HG03558 (cell line): ENCODE measurements at regions not wholly inside any gene's neighbourhood (a gene's known extent, or its start where the extent isn't known, plus 50 kb on each side); places are given as distances from the start of the nearest gene placed in this dataset.
"Not testable (repeated sequence)": the region's sequence is repeated elsewhere in the genome, so short reads cannot be mapped to it uniquely, and the experiment has no call there.

ENCODE experiments used
- ATAC-seq: cut with Tn5 transposase; IDR thresholded peaks from one replicate; pipeline ENCODE4 v1.9.1; 2021; ENCODE audit warnings: moderate number of reproducible peaks; ENCODE audit not compliant: unreplicated experiment; ENCODE audit errors: extremely low read depth

GRCh38 chr5:1656271-1656975 lies 132.7 kb upstream of the LPCAT1 start:
- ATAC-seq = no peak

DNA sequence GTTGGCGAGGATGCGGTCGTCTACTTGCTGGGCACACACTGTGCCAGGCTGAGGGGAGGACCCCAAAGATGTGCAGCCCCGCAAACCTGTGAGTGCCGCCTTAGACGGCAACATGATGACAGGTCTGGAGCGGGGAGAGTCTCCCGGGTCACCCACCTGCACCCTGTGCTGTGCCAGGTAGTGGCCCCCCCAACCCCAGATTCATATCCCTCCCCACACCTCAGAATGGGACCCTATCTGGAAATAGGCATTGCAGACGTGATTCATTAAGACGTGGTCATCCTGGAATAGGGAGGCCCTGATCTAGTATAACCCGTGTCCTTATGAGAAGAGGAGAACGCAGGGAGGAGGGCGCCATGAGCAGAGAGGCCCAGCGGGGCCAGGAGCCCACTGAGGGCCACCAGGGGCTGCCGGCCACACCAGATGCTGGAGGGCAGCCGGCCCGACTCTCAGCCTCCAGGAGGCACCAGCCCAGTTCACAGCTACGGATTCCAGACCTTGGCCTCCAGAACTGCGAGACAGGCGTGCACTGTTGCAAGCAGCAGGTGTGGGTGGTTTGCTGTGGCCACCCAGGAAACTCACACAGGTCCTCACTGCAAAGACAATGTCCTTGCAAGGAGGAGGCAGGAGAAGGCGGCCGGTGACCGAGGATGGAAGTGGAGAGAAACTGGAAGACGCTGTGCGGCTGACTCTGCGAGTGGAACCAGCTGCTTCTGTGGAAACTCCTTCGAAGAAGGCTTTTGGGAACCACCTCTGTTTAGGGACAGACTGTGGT lies 131.9 kb upstream of the LPCAT1 start:
- no peak for ATAC-seq

DNA sequence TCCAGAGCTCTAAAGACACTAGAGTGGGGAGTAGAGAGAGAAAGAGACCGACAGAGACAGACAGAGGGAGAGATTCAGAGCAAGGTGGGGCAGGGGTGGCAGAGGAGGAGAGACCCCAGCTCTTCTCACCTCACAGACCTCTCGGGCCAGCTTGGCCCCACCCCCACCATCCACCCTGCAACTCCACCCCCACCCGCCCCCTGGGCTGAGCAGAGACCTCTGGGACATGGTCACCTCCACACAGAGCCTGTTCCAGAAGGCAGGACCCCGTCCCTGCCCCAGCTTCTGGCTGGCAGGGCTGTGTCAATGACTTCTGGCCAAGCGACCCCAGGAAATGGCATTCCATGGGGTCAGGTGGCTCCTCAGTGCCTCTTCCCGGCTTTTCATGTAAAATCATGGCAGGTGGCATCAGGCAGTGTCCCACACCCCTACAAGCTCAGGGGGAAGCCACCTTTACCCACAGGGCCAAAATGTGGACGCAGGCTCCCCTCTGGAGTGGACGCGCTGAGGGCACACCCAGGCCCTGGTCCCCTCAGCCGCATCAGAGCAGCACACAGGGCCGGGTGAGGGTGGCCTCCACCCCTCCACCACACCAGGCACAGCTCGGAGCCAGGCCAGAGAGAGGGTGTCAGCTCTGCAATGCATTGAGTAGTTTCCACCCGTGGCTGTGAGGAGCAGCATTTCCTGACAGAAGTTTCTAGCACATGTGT lies 131.2 kb upstream of the LPCAT1 start:
- ATAC-seq = no peak

DNA sequence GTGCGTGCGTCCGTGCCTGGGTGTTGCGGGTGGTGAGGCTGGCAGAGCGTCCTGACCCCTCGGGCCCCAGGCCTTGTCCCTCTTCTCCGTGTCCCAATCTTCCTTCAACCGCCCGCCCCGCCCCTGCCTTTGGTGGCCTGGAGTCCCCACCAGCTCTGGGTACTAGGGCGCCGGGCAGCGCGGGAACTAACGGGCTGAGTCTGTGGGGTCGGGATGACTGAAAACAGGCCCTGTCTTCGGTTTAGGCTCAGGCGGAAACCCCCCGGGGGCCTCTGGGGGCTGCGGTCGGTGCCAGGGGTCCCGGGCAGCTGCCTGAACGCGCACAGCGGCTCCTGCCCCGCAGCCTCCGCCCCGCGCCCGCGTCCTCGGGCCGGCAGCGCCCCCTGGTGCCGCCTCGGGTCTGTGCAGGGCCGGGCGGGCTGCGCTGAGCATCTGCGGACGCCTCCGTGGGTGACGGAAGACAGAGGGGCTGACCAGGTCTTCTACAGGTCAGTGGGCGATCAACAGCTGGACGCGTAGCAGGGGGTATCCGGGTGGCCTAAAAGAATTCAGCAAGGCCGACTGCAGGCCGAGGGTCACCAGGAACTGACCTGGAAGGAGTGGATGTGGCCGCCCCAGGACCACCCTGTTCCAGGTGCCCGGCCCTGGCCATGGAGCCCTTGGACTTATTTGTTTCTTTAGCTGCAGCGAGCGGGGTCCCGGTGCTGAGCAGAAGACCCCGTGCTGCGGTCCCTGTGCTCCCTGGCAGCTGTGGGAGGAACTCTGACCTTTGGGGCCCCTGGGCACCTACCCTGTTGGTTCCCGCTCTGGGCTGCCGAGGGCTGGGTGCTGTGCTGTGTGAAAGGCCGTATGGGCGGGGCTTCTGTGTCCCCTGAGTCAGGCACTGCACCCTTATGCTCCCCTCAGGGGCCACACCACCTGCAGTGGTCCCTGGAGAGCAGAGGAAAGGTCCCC lies 130.2 kb upstream of the LPCAT1 start:
- peak; percentile 73 for ATAC-seq

GRCh38 chr5:1652873-1653697 lies 129.3 kb upstream of the LPCAT1 start:
- ATAC-seq = no peak

DNA sequence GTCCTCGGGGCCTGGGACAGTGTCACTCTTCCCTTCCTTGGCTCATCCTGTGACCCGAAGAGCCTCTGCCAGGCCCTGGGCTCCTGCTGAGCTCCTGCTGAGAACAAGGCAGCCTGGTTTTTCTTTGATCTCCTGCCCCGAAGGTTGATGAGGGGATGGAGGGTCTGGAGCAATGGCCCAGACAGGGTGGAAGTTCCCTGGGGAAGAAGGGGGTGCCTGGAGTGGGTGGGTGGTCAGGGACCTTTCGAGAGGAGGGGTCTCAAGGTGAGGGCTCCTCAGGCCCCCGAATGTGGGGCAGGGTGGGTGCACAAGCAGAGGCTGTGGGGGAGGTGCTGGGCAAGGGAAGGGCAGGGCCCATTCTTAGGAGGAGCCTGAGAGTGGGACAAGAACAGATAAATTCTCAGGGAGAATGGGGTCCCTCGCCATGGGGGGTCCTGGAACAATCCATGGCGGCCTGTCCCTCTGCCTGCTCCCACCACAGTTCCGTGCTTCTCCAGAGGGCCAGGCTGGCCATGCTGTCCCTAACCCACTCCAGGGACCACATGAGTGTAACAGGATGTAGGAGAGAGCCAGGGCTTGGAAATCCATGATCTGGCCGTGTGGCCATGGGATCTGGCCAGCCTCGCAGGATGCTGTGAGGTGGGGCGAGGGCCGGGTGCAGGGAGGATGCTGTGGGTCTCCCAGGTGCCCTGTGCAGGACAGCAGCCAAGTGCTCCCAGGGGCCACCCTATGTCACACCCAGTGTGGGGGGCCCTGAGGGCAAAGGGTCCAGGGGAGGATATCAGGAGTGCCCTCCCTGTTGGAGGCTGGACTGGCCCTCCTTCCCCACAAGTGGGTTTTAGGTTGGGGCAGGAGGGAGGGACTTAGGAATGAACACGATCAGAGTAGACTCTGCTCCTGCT lies 128.5 kb upstream of the LPCAT1 start:
- no peak for ATAC-seq

DNA sequence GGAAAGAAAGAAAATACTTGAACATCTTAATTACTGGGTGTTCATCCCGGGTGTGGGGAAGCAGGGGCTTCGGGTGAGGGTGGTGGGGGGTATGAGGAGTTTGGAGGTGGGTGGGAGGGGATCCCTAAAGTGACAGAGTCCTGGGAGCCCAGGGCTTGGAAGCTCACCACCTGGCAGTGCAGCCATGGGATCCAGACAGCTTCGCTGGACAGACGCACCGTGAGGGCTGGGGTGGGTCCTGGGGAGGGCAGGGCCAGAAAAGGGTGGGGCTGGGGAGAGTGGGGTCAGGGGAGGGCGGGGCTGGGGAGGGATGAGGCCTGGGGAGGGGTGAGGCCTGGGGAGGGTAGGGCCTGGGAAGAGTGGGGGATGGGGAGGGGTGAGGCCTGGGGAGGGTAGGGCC lies 127.5 kb upstream of the LPCAT1 start:
- no peak for ATAC-seq

GRCh38 chr5:1649554-1649953 lies 125.8 kb upstream of the LPCAT1 start:
- no peak for ATAC-seq

GRCh38 chr5:1648806-1649205 lies 125.0 kb upstream of the LPCAT1 start:
- ATAC-seq = no peak

GRCh38 chr5:1647580-1647979 lies 123.8 kb upstream of the LPCAT1 start:
- ATAC-seq = no peak

GRCh38 chr5:1644810-1645571 lies 121.2 kb upstream of the LPCAT1 start:
- ATAC-seq = peak; percentile 68

DNA sequence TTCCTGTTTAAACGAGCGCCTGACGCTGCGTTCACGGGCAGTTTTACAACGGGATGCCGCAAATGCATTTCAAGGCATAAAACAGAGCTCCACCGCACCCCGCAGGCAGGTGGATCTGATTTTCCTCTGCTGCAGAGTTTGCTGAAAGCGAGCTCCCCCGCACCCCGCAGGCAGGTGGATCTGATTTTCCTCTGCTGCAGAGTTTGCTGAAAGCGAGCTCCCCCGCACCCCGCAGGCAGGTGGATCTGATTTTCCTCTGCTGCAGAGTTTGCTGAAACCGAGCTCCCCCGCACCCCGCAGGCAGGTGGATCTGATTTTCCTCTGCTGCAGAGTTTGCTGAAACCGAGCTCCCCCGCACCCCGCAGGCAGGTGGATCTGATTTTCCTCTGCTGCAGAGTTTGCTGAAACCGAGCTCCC lies 120.6 kb upstream of the LPCAT1 start:
- not testable (repeated sequence) for ATAC-seq

GRCh38 chr5:1643651-1644392 lies 120.1 kb upstream of the LPCAT1 start:
- no peak for ATAC-seq

DNA sequence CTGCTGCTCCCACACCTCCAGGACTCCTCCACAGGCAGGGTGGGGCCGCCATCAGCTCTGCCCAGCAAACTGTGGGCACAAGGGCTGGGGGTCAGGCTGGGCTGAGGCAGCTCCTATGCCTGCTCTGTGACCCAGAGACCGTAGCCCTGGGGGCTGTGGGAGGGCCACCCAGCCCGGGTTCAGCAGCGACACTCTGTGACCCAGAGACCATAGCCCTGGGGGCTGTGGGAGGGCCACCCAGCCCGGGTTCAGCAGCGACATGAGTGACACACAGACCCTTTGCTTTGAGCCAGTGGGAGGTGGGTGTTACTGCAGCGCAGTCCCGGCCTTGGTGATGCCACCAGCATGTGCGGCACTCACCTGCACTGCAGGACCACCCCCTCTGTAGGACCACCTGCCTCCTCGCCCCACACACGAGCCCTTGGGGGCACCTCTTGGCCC lies 118.9 kb upstream of the LPCAT1 start:
- no peak for ATAC-seq

DNA sequence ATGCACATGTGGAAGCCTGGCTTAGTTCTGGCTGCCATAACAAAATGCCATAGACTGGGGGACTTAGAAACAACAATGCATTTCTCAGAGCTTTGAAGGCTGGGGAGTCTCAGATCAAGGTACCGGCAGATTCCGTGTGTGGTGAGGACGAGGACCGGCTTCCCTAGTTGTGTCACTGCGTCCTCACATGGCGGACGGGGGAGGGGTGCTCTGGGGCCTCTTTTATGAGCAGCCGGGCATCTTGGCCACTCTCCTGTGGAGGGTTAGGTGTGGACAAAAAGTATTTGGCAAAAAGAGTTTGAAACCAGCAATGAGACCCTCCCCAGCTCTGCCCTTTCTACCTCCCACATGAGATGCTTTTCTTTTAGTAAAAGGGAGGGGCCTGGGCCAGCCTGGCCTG lies 118.5 kb upstream of the LPCAT1 start:
- ATAC-seq = no peak

DNA sequence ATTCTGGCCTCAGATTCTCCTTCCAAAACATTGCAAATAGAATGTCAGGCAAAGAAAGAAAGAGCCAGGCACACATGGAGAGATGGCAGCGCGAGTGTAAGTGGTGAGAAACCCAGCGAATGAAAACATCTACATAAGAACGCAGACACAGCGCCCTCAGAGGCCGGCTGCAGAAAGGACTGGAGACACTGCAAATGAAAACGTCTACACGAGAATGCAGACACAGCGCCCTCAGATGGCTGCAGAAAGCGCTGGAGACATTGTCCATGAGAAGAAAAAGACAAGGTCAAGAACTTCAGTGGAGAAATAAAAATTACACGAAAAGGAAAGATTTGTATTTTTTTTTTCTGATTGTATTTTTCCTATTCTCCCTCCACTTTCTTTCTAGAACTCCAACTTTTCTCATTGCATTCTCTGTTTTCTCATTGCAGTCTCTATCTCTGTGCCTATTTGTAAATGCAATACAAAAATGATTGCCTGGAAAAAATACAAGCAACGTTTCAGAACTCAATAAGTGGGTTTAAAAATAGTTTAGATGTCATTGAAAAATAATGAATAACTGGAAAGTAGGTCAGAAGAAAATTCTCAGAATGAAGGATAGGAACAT lies 117.9 kb upstream of the LPCAT1 start:
- ATAC-seq = no peak
